Suprapubic skin (tissue), 3 donors: ENCODE measurements at regions not wholly inside any gene's neighbourhood (a gene's known extent, or its start where the extent isn't known, plus 50 kb on each side); places are given as distances from the start of the nearest gene placed in this dataset.

Experiments used
- CTCF ChIP-seq, 2 donors: fragments of 200-600 bp in 1 of 2; fragments of 450-650 bp in 1 of 2; sonication (generic) in 1 of 2; IDR thresholded peaks; one replicate each; pipeline ENCODE4 v1.5.1; 2016 to 2019; ENCODE audit warnings: antibody characterized with exemption in 2 of 2, mild to moderate bottlenecking in 1 of 2, moderate library complexity in 1 of 2
- POLR2AphosphoS5 ChIP-seq, 3 donors: sonication (generic); formaldehyde crosslinking; IDR thresholded peaks; one replicate each; pipeline ENCODE4 v1.6.1; 2017; ENCODE audit warnings: antibody characterized with exemption in 3 of 3

DNA sequence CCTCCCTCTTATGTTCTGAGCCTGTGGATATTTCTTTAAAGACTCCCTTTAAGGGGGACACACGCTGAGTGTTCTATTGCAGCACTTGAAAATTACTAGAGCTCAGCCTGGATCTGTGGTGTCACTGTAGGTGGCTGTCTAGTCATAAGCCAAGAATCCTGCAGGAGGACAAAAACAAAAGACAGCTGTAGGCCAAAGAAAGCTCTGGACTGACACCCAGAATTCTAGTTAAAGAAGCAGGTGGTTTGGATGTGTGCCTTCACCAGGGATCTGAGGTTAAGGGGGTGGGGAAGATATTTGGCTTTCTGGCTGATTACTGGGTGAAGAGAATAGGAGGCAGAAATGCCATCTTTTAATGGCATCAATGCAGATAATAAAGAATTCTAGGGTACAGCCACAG, 842.5 kb upstream of the NXPH2 start:
- TF ChIP-seq POLR2AphosphoS5 (IDR thresholded peaks at IDR 0.05) (no peak), CTCF (IDR thresholded peaks at IDR 0.05) (no peak)
